Left lung (tissue), 4 donors: ENCODE measurements at regions not wholly inside any gene's neighbourhood (a gene's known extent, or its start where the extent isn't known, plus 50 kb on each side); places are given as distances from the start of the nearest gene placed in this dataset.

Source experiments
- ATAC-seq: fragments of 200-7000 bp; cut with Tn5 transposase; one replicate; pipeline ENCODE4 v1.9.1; 2020; ENCODE audit warnings: moderate library complexity
- DNase-seq, 4 donors: peaks; one replicate each; pipeline ENCODE4 v3.0.0-alpha.2; 2013 to 2020
- H3K27ac ChIP-seq, 2 donors: fragments of 200-600 bp; sonication (generic) in 1 of 2; one replicate each; pipeline versions ENCODE4 v1.5.0 to v1.8.0; 2020 to 2021
- H3K27me3 ChIP-seq, 2 donors: fragments of 200-600 bp; sonication (generic) in 1 of 2; one replicate each; pipeline versions ENCODE4 v1.5.0 to v1.8.0; 2020 to 2021
- H3K36me3 ChIP-seq, 2 donors: fragments of 200-600 bp; sonication (generic) in 1 of 2; one replicate each; pipeline versions ENCODE4 v1.5.0 to v1.8.0; 2020 to 2021
- H3K4me1 ChIP-seq, 2 donors: fragments of 200-600 bp; one replicate each; pipeline ENCODE4 v1.8.0; 2021
- H3K4me3 ChIP-seq, 2 donors: fragments of 200-600 bp; sonication (generic) in 1 of 2; one replicate each; pipeline versions ENCODE4 v1.5.0 to v1.8.0; 2020 to 2021; ENCODE audit warnings: mild to moderate bottlenecking in 1 of 2
- H3K9me3 ChIP-seq, 2 donors: fragments of 200-600 bp; sonication (generic) in 1 of 2; one replicate each; pipeline versions ENCODE4 v1.5.0 to v1.8.0; 2020 to 2021
- intact Hi-C, 2 donors: fragments of 100-400 bp; cut with DNase I; formaldehyde crosslinking; loops; one replicate each; pipeline versions ENCODE4 v1.11.2 to v1.14.2; 2022
- TF ChIP-seq, protein P1 (sequence below), 2 donors: fragments of 200-600 bp; sonication (generic) in 1 of 2; IDR thresholded peaks; one replicate each; pipeline versions ENCODE4 v1.5.0 to v1.8.0; 2021; ENCODE audit warnings: antibody characterized with exemption in 2 of 2
- donor health status: DM: no; HTN: yes; CAD: no.
- donor health status: DM: no; HTN: no; CAD: no.

GRCh38 chr3:88671573-88671972, 435.8 kb upstream of the EPHA3 start:
- DNase-seq (no peak), ATAC-seq (no peak)
- Histone ChIP-seq H3K9me3 (peaks cover 0 to 4% of the 10 kb centered on the region in 2 donors), H3K4me1 (no peaks in the 10 kb centered on the region), H3K27ac (no peak overlapping the region), H3K4me3 (no peak overlapping the region), H3K36me3 (no peaks in the 10 kb centered on the region), H3K27me3 (no peaks in the 10 kb centered on the region)
- TF ChIP-seq, protein P1, sequence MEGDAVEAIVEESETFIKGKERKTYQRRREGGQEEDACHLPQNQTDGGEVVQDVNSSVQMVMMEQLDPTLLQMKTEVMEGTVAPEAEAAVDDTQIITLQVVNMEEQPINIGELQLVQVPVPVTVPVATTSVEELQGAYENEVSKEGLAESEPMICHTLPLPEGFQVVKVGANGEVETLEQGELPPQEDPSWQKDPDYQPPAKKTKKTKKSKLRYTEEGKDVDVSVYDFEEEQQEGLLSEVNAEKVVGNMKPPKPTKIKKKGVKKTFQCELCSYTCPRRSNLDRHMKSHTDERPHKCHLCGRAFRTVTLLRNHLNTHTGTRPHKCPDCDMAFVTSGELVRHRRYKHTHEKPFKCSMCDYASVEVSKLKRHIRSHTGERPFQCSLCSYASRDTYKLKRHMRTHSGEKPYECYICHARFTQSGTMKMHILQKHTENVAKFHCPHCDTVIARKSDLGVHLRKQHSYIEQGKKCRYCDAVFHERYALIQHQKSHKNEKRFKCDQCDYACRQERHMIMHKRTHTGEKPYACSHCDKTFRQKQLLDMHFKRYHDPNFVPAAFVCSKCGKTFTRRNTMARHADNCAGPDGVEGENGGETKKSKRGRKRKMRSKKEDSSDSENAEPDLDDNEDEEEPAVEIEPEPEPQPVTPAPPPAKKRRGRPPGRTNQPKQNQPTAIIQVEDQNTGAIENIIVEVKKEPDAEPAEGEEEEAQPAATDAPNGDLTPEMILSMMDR (IDR thresholded peaks at IDR 0.05), result no peak
- intact Hi-C loops, result no loop called here

- Histone ChIP-seq H3K9me3 (no peaks in the 10 kb centered on the region), H3K4me1 (no peaks in the 10 kb centered on the region), H3K36me3 (no peaks in the 10 kb centered on the region), H3K27me3 (no peaks in the 10 kb centered on the region), H3K27ac (no peak overlapping the region), H3K4me3 (no peak overlapping the region)
- no peak for ATAC-seq
- no peak for DNase-seq
- TF ChIP-seq, protein P1 (IDR thresholded peaks at IDR 0.05), result no peak
- intact Hi-C loops, result no loop called here
Observed at GRCh38 chr3:88677298-88677697, 430.1 kb upstream of the EPHA3 start.

DNA sequence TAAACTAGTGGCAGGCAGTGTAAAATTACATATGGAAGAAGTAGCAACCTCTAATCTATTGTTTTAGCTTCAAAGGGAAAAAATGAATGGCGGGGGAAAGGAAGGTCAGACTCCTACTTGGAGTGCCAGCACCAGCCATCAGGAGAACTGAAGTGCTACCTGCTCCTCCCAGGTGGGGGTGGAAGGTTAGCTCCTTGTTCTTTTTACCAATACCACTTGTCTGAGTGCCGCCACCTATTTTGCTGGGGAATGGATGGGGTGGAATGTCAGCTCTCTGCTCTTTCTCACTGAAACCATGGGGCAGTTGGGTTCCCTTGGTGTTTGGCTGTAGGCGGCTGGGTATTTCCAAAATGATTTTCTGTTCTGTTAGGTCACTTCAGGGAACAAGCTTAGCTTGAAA, 428.7 kb upstream of the EPHA3 start:
- Histone ChIP-seq H3K27ac (no peak overlapping the region), H3K4me1 (no peaks in the 10 kb centered on the region), H3K9me3 (no peaks in the 10 kb centered on the region), H3K4me3 (no peak overlapping the region), H3K27me3 (no peaks in the 10 kb centered on the region), H3K36me3 (no peaks in the 10 kb centered on the region)
- ATAC-seq (no peak), DNase-seq (no peak)
- intact Hi-C loops, result no loop called here
- TF ChIP-seq, protein P1 (IDR thresholded peaks at IDR 0.05), result no peak

GRCh38 chr3:88690287-88690686, 417.1 kb upstream of the EPHA3 start:
- DNase-seq (no peak), ATAC-seq (no peak)
- no peak overlapping the region for H3K4me3 ChIP-seq
- no peak overlapping the region for H3K27ac ChIP-seq
- H3K9me3 ChIP-seq, result peaks cover 0 to 6% of the 10 kb centered on the region in 2 donors
- TF ChIP-seq, protein P1 (IDR thresholded peaks at IDR 0.05), result no peak
- H3K4me1 ChIP-seq, result no peaks in the 10 kb centered on the region
- H3K27me3 ChIP-seq, result no peaks in the 10 kb centered on the region
- intact Hi-C loops, result no loop called here
- H3K36me3 ChIP-seq, result no peaks in the 10 kb centered on the region

DNA sequence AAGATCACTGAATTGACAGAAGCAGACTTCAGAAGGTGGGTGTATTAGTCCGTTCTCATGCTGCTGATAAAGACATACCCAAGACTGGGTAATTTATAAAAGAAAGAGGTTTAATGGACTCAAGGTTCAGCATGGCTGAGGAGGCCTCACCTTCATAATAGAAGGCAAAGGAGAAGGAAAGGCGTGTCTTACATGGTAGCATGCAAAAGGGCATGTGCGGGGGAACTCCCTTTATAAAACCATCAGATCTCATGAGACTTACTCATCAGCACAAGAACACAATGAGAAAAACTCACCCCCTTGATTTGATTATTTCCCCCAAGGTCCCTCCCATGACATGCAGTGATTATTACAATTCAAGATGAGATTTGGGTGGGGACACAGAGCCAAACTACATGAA, 416.3 kb upstream of the EPHA3 start:
- TF ChIP-seq, protein P1 (IDR thresholded peaks at IDR 0.05), result no peak
- Histone ChIP-seq H3K9me3 (peaks cover 0 to 6% of the 10 kb centered on the region in 2 donors), H3K27me3 (no peaks in the 10 kb centered on the region), H3K4me1 (no peaks in the 10 kb centered on the region), H3K4me3 (no peak overlapping the region), H3K27ac (no peak overlapping the region), H3K36me3 (no peaks in the 10 kb centered on the region)
- intact Hi-C loops, result no loop called here
- DNase-seq, result no peak
- no peak for ATAC-seq
